ENCODE measurements at regions not wholly inside any gene's neighbourhood (a gene's known extent, or its start where the extent isn't known, plus 50 kb on each side); places are given as distances from the start of the nearest gene placed in this dataset.

GRCh38 chr1:199510314-199510713, 517.2 kb upstream of the NR5A2 start:
- no peaks in the 10 kb centered on the region for H3K27me3 ChIP-seq
- no peaks in the 10 kb centered on the region for H3K36me3 ChIP-seq (replicated peaks in 1 of 2; ENCODE audit: insufficient read depth in 1 of 2, low read depth in 2 of 2)
- TF ChIP-seq CTCF (IDR thresholded peaks at IDR 0.05) (no peak), POLR2A (IDR thresholded peaks at IDR 0.05) (no peak)
- intact Hi-C loops (cut with DNase I): no loop called here
- H3K9me3 ChIP-seq: no peaks in the 10 kb centered on the region
- WGBS, 2 donors: 62 to 89% methylated on average over 5 of the region's 5 CpGs
- H3K4me3 ChIP-seq: no peak overlapping the region
- DNase-seq (no peak), ATAC-seq (no peak)
- no peaks in the 10 kb centered on the region for H3K4me1 ChIP-seq
- no peak overlapping the region for H3K27ac ChIP-seq

- intact Hi-C loops (cut with DNase I): no loop called here
- no peak for DNase-seq
- WGBS, 2 donors: 64 to 66% methylated on average over 6 of the region's 6 CpGs
- no peak overlapping the region for H3K4me3 ChIP-seq
- H3K36me3 ChIP-seq (replicated peaks in 1 of 2; ENCODE audit: insufficient read depth in 1 of 2, low read depth in 2 of 2): no peaks in the 10 kb centered on the region
- no peaks in the 10 kb centered on the region for H3K4me1 ChIP-seq
- no peaks in the 10 kb centered on the region for H3K9me3 ChIP-seq
- H3K27ac ChIP-seq: no peak overlapping the region
- H3K27me3 ChIP-seq: no peaks in the 10 kb centered on the region
- no peak for ATAC-seq
- TF ChIP-seq CTCF (IDR thresholded peaks at IDR 0.05): no peak
- TF ChIP-seq POLR2A (IDR thresholded peaks at IDR 0.05): no peak
These were observed 515.3 kb upstream of the NR5A2 start for GRCh38 chr1:199512037-199512710.

GRCh38 chr1:199515261-199515660, 512.2 kb upstream of the NR5A2 start:
- no peak overlapping the region for H3K4me3 ChIP-seq
- DNase-seq (no peak), ATAC-seq (no peak)
- WGBS, 2 donors: 59 to 84% methylated on average over 4 of the region's 4 CpGs
- no peak overlapping the region for H3K27ac ChIP-seq
- no peaks in the 10 kb centered on the region for H3K27me3 ChIP-seq
- no peaks in the 10 kb centered on the region for H3K4me1 ChIP-seq
- no peak for TF ChIP-seq POLR2A (IDR thresholded peaks at IDR 0.05)
- TF ChIP-seq CTCF (IDR thresholded peaks at IDR 0.05): no peak
- H3K9me3 ChIP-seq: no peaks in the 10 kb centered on the region
- intact Hi-C loops (cut with DNase I): no loop called here
- no peaks in the 10 kb centered on the region for H3K36me3 ChIP-seq (replicated peaks in 1 of 2; ENCODE audit: insufficient read depth in 1 of 2, low read depth in 2 of 2)

GRCh38 chr1:199522338-199522737, 505.2 kb upstream of the NR5A2 start:
- DNase-seq (no peak), ATAC-seq (no peak)
- no peaks in the 10 kb centered on the region for H3K9me3 ChIP-seq
- H3K27me3 ChIP-seq: no peaks in the 10 kb centered on the region
- WGBS, 2 donors: 18 to 24% methylated on average over 1 of the region's 1 CpG
- intact Hi-C loops (cut with DNase I): no loop called here
- H3K4me1 ChIP-seq: no peaks in the 10 kb centered on the region
- no peak overlapping the region for H3K4me3 ChIP-seq
- H3K36me3 ChIP-seq (replicated peaks in 1 of 2; ENCODE audit: insufficient read depth in 1 of 2, low read depth in 2 of 2): no peaks in the 10 kb centered on the region
- no peak overlapping the region for H3K27ac ChIP-seq
- TF ChIP-seq POLR2A (IDR thresholded peaks at IDR 0.05): no peak
- TF ChIP-seq CTCF (IDR thresholded peaks at IDR 0.05): no peak

- Histone ChIP-seq H3K4me1 (no peaks in the 10 kb centered on the region), H3K27ac (no peak overlapping the region), H3K27me3 (no peaks in the 10 kb centered on the region), H3K4me3 (no peak overlapping the region), H3K36me3 (replicated peaks in 1 of 2; ENCODE audit: insufficient read depth in 1 of 2, low read depth in 2 of 2) (no peaks in the 10 kb centered on the region), H3K9me3 (no peaks in the 10 kb centered on the region)
- DNase-seq (no peak), ATAC-seq (no peak)
- TF ChIP-seq CTCF (IDR thresholded peaks at IDR 0.05) (no peak), POLR2A (IDR thresholded peaks at IDR 0.05) (no peak)
- intact Hi-C loops (cut with DNase I): no loop called here
- WGBS, 2 donors: 81 to 85% methylated on average over 2 of the region's 2 CpGs
These were observed 504.6 kb upstream of the NR5A2 start for GRCh38 chr1:199522936-199523335.
